C4-2B (cell line): ENCODE measurements at regions not wholly inside any gene's neighbourhood (a gene's known extent, or its start where the extent isn't known, plus 50 kb on each side); places are given as distances from the start of the nearest gene placed in this dataset.

Experiments used
- CTCF ChIP-seq: fragments of 450-650 bp; conservative IDR thresholded peaks from 2 replicates; pipeline ENCODE4 v1.5.1; 2017; ENCODE audit warnings: mild to moderate bottlenecking
- ZFX ChIP-seq: fragments of 450-650 bp; IDR thresholded peaks from 2 replicates; pipeline ENCODE4 v1.6.1; 2017

GRCh38 chr22:49344656-49345055 is 483.0 kb downstream of the BRD1 start:
- no peak for TF ChIP-seq CTCF
- TF ChIP-seq ZFX, result no peak
